ENCODE measurements at regions not wholly inside any gene's neighbourhood (a gene's known extent, or its start where the extent isn't known, plus 50 kb on each side); places are given as distances from the start of the nearest gene placed in this dataset.
"Not testable (repeated sequence)": the region's sequence is repeated elsewhere in the genome, so short reads cannot be mapped to it uniquely, and the experiment has no call there.

DNA sequence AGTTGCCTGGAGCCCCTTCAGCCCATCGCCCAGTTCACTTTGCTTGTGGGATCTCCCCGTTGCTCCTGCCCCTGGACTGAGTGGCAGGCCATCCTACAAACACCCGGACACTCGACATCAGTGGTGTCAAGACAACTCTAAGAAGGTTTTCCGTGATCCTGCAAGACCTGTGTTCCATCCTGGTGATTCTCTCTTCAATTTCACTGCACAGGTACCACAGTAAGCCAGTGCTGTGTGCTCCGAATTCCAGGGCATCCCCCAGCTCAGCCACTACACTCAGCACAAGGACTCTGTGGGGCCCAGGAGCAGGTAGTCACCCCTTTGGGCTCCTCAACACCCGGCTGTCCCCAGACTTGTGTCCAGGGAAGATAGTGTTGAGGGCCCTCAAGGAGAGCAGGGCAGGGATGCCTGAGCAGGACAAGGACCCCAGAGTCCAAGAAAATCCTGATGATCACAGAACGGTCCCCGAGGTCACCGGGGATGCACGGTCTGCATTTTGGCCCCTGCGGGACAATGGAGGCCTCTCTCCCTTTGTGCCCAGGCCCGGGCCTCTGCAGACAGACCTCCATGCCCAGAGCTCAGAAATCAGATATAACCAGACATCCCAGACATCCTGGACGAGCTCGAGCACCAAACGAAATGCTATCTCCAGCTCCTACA is 146.9 kb upstream of the C1QTNF3 start:
- not testable (repeated sequence) for DNase-seq

DNA sequence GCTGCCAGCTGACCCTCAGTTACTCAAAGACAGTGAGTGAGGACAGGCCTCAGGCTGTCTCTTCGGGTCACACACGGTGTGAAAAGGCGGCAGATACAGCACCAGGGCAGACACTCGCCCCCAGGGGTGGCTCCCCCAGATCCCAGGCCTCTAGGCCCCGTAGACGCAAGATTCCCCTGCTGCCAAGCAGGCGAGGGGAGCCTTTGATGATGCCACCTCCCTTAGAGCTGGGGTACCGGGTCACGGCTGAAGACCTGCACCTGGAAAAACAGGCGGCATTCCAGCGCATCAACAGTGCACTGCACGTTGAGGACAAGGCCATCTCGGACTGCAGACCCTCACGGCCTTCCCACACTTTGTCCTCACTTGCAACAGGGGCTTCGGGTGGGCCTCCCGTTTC is 147.5 kb upstream of the C1QTNF3 start:
- not testable (repeated sequence) for DNase-seq

DNA sequence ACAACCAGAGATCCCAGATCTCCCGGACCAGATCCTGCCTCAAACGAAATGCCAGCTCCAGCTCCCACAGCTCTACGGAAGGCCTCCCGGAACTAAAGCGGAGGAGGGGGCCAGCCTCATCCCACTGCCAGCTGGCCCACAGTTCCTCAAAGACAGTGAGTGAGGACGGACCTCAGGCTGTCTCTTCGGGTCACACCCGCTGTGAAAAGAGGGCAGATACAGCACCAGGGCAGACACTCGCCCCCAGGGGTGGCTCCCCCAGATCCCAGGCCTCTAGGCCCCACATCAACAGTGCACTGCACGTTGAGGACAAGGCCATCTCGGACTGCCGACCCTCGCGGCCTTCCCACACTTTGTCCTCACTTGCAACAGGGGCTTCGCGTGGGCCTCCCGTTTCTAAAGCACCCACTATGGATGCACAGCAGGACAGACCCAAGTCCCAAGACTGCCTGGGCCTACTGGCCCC is 148.3 kb upstream of the C1QTNF3 start:
- DNase-seq, result not testable (repeated sequence)

DNA sequence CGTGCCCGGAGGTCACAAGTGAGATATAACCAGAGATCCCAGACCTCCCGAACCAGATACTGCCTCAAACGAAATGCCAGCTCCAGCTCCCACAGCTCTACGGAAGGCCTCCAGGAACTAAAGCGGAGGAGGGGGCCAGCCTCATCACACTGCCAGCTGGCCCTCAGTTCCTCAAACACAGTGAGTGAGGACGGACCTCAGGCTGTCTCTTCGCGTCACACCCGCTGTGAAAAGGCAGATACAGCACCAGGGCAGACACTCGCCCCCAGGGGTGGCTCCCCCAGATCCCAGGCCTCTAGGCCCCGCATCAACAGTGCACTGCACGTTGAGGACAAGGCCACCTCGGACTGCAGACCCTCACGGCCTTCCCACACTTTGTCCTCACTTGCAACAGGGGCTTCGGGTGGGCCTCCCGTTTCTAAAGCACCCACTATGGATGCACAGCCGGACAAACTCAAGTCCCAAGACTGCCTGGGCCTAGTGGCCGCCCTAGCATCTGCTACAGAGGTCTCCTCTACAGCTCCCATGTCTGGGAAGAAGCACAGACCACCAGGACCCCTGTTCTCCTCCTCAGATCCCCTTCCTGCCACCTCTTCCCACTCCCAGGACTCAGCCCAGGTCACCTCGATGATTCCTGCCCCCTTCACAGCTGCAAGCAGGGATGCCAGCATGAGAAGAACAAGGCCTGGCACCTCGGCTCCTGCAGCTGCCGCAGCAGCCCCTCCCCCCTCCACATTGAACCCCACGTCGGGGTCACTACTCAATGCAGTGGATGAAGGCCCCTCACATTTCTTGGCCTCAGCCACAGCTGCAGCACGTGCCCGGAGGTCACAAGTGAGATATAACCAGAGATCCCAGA is 149.3 kb upstream of the C1QTNF3 start:
- DNase-seq, result not testable (repeated sequence)

DNA sequence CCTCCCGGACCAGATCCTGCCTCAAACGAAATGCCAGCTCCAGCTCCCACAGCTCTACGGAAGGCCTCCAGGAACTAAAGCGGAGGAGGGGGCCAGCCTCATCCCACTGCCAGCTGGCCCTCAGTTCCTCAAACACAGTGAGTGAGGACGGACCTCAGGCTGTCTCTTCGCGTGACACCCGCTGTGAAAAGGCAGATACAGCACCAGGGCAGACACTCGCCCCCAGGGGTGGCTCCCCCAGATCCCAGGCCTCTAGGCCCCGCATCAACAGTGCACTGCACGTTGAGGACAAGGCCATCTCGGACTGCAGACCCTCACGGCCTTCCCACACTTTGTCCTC is 149.9 kb upstream of the C1QTNF3 start:
- DNase-seq, result not testable (repeated sequence)

DNA sequence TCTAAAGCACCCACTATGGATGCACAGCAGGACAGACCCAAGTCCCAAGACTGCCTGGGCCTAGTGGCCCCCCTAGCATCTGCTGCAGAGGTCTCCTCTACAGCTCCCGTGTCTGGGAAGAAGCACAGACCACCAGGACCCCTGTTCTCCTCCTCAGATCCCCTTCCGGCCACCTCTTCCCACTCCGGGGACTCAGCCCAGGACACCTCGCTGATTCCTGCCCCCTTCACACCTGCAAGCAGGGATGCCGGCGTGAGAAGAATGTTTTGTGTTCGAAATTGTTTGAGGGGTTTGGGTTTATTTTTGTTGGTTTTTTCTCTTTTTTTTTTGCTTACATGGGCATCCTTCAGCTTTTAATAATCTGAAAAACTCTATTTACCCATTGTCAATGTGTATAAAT is 150.3 kb upstream of the C1QTNF3 start:
- DNase-seq, result not testable (repeated sequence)

DNA sequence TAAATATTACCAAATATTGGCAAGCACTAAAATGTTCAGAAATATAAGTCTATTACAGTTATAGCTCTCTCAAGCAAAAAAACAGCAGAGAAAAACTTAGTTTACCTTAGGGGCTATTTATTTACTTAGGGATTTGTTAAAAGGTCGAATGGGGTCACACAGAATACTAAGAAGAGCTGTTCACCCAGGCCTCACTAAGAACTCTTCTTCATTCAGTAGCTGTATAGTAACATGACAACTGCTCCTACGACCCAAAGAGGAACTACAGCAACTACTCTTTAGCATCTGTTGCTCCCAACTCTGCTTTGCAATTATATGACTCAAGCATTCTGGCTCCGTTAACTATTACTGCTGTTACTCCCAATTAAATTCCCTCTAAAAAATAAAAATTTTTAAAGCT is 150.8 kb upstream of the C1QTNF3 start:
- not testable (repeated sequence) for DNase-seq

DNA sequence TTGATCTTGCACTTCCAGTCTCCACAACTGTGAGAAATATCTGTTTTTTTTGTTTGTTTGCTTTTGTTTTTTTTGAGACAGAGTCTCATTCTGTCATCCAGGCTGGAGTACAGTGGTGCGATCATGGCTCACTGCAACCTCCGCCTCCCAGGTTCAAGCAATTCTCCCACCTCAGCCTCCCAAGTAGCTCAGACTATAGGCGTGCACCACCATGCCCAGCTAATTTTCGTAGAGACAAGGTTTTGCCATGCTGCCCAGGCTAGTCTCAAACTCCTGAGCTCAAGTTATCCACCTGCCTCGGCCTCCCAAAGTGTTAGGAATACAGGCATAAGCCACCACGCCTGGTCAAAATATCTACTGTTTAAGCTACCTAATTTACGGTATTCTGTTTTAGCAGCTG is 153.1 kb upstream of the C1QTNF3 start:
- not testable (repeated sequence) for DNase-seq

DNA sequence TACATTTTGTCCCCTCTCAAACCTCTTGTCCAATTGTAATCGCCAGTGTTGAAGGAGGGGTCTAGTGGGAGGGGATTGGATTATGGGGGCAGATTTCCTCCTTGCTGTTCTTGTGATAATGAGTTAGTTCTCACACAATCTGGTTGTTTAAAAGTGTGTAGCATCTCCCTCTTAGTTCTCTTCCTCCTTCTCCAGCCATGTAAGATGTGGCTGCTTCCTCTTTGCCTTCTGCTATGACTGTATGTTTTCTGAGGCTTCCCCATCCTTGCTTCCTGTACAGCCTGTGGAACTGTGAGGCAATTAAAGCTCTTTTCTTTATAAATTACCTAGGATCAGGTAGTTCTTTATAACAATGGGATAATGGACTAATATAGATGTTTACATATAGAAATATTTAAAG is 162.3 kb upstream of the C1QTNF3 start:
- DNase-seq, result not testable (repeated sequence)

DNA sequence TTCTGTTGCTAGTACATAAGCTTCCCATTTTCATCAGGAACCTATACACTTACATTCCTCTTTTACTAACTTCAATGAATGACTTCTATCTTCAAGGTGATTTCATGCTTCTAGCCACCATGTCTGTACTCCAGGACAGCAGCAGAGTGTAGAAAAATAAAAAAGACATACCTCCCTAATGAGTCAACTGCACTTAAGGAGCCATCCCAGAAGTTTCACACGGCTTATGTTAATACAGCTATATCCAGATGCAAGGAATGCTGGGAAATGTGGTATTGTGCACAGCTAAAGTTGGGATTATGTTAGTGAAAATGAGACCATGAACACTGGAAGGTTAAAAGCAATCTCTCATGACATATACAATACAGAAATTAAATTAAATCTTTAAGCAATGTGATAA is 174.4 kb upstream of the C1QTNF3 start:
- DNase-seq, result not testable (repeated sequence)

DNA sequence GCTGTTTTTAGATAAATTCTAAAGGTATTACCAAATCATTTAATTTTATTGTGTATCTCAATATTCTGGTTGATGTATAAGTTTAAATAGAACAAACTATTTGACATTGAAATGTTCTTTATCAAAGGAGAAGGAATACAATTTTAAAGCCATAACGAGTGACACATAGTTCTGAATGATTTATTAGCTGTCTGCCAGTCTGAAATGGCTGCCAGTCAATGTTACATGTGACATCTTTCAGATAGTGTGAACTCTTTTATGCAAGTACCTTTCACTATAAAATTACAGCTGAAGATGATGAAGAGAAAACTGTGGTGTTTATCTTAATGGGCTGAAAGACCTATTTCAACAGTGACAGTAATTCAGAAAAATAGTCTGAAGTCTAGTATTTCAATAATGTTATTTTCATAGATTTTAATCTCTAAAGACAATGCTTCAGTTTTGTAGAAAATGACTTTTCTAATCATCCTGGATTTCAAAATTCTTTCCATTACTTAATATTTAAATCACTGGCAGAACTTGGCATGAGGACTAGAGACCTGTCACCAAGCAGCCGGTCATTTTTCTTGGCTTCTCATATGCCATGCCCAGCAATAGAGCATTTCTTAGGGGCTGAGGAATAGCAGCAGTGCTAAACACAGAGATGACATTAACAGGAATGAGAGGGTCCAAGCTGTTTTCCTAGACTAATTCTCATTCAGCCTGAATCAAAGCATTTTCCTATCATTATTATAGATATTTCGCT is 178.5 kb upstream of the C1QTNF3 start:
- DNase-seq, result not testable (repeated sequence)

DNA sequence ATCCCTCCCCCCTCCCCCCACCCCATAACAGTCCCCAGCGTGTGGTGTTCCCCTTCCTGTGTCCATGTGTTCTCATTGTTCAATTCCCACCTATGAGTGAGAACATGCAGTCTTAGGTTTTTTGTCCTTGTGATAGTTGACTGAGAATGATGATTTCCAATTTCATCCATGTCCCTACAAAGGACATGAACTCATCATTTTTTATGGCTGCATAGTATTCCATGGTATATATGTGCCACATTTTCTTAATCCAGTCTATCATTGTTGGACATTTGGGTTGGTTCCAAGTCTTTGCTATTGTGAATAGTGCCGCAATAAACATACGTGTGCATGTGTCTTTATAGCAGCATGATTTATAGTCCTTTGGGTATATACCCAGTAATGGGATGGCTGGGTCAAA is 180.1 kb upstream of the C1QTNF3 start:
- DNase-seq, result not testable (repeated sequence)

DNA sequence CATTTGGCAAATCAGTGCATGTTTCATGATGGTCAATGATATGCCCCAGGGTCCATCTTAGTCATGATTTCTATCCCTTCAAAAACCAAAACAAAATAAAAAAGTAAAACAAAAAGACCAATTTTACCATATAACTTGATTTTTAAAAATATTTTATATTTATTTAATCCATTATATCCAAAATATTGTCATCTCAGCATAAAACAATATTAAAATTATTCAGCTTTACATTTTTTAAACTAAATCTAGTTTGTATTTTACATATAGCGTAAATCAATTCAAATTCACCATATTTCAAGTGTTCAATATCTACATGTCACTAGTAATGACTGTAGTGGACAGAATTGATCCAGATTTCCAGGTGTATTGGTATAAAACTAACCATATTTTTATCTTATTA is 187.4 kb upstream of the C1QTNF3 start:
- not testable (repeated sequence) for DNase-seq

DNA sequence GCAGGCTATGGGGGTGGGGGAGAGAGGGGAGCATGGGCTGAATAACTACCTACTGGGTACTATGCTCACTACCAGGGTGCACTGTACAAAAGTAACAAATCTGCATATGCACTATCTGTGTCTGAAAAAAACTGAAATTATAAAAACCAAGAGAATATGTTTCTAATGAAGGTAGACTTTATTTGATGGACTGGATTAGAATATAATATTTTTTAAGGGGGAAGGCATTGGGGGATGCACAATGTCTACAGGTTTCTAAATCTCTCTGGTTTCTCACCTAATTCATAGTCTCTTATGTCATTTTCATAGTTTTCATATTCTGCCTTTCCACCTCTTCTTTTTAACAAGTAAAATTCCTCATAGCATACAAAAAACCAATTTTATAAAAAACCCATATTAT is 200.8 kb upstream of the C1QTNF3 start:
- not testable (repeated sequence) for DNase-seq

DNA sequence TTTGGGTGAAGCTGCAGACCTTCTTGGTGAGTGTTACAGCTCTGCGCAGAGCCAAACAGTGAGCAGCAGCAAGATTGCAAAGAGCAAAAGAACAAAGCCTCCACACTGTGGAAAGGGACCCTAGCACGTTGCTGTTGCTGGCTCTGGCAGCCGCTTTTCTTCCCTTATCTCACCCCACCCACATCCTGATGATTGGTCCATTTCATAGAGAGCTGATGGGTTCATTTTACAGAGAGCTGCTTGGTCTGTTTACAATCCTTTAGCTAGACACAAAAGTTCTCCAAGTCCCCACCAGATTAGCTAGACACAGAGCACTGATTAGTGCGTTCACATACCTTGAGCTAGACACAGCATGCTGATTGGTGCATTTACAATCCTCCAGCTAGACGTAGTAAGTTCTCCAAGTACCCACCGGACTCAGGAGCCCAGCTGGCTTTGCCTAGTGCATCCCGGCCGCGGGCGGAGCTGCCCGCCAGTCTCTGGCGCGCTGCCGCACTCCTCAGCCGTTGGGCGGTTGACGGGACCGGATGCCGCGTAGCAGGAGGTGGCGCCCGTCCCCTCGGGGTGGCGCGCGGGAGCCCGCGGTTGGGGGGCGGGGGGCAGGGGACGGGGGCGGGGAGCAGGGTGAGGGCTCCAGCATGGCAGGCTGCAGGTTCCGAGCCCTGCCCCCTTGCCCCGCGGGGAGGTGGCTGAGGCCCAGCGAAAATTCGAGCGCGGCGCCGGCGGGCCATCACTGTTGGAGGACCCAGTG is 201.4 kb upstream of the C1QTNF3 start:
- not testable (repeated sequence) for DNase-seq

DNA sequence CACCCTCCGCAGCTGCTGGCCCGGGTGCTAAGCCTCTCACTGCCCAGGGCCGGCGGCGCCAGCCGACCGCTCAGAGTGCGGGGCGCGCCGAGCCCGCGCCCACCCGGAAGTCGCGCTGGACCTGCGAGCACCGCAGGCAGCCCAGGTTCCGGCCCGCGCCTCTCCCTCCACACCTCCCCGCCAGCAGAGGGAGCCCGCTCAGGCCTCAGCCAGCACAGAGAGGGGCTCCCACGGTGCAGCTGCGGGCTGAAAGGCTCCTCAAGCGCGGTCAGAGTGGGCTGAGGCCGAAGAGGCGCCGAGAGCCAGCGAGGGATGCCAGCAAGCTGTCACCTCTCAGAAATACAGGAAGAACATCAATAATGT is 202.0 kb upstream of the C1QTNF3 start:
- not testable (repeated sequence) for DNase-seq

DNA sequence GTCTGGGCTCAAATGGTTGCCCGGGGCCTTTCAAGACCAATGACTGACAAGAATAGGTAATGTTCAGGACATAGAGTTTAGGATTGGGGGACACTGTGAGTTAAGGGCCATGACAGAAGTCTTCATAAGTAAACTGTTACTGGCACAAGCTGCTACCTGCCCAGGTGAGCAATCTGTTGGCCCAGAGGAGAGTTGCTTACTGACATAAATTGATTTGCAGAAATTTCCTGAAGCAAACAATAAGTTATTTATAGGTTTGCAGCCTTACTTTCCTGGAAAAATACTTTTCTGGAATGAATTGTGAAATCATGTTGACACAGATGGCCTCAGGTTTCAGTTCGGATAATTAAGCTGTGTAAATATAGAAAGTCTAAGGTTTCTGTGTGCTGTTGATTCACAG is 202.8 kb upstream of the C1QTNF3 start:
- not testable (repeated sequence) for DNase-seq

DNA sequence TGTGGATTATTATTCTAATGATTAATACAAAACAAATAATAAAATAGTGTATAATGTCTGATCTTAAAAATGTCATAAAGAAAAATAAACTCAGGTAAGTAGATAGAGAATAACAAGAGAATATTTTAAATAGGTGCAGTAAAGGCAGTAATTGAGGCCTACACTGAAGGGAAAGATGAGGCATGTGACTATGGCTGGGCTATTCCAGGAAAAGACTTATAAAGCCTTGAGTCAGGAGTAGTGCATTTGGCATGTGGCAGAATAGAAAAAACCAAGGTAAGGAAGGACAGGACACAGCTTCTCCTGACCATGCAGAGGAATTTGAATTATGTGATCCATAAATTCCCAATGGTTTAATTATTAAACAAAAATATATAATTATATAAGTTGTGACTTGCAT is 215.6 kb upstream of the C1QTNF3 start:
- not testable (repeated sequence) for DNase-seq

DNA sequence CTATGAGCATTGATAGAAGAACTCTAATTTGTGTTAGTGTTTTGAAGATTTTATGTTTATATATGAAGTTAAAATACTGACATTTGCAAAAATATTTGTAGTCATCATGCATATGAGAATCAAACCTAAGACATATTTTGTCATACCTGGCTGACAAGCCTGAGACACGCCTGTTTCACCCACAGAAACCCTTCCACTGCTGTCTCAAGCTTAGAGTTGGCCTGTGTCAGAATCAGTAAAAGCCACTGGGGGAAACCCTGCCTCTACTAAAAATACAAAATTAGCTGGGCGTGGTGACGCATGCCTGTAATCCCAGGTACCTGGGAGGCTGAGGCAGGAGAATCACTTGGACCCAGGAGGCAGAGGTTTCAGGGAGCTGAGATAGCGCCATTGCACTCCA is 218.0 kb upstream of the C1QTNF3 start:
- not testable (repeated sequence) for DNase-seq

DNA sequence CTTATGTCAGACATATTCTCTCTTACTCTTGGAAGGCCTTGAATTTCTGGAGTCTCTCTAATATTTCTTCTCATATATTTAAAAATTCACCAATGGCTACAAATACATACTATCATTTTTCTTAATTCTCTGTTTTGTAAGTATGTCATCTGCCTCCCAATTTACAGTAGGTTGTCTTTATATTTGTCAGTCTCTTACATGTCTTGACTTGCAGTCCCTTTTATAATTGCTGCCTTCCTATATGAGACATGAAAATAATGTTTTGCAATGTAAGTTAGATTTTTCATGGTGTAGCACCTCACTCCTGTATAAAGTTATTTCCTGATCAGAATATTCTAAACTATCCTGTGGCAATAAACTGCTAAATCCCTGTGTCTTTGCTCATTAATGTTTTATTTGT is 223.1 kb upstream of the C1QTNF3 start:
- not testable (repeated sequence) for DNase-seq

DNA sequence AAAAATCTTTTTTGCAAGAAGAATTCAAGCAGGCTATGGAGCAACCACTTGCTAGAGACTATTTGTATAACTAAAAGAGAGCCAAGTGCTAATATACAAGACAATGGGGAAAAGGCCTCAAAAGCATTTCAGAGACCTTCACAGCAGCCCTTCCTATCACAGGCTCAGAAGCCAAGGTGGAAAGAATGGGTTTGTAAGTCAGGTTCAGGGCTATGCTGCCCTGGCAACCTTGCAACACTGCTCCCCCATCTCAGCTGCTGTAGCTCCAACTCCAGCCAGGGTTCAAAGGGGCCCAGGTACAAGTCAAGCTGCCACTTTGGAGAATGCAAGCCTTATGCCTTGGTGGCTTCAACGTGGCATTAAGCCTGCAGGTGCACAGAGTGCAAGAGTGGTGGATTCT is 253.7 kb upstream of the C1QTNF3 start:
- not testable (repeated sequence) for DNase-seq

DNA sequence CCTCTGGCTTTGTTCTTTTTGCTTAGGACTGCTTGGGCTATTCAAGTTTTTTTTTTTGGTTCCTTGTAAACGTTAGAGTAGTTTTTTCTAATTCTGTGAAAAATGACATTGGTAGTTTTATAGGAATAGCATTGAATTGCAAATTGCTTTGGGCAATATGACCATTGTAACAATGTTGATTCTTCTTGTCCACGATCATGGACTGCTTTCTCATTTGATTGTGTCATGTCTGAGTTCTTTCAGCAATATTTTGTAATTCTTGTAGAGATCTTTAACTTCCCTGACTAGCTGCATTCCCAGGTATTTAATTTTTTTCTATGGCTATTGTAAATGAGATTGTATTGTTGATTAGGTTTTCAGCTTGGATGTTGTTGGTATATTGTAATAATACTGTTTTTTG is 286.2 kb upstream of the C1QTNF3 start:
- not testable (repeated sequence) for DNase-seq

DNA sequence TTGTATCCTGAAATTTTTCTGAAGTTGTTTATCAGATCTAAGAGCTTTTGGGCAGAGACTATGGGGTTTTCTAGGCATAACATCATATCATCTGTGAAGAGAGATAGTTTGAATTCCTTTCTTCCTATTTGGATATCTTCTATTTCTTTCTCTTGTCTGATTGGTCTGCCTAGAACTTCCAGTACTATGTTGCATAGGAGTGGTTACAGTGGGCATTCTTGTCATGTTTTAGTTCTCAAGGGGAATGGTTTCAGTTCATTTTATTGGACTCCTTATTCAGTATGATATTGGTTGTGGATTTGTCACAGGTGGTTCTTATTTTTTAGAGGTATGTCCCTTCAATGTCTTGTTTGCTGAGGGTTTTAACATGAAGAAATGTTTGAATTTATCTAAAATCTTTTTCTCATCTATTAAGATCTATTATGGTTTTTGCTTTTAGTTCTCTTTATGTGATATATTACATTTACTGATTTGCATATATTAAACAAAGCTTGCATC is 286.6 kb upstream of the C1QTNF3 start:
- not testable (repeated sequence) for DNase-seq

Data from NCI-H2107 (cell line).